Activated CD4-positive, alpha-beta T cell treated with anti-CD3 and anti-CD28 coated beads, Interleukin-2, amount 10 ng/mL, durations not matched to agents 24 days and 14 days (primary cell): ENCODE measurements at regions not wholly inside any gene's neighbourhood (a gene's known extent, or its start where the extent isn't known, plus 50 kb on each side); places are given as distances from the start of the nearest gene placed in this dataset.

Source experiments
- DNase-seq: peaks from one replicate; pipeline ENCODE4 v3.0.0; 2022
- H3K27ac Mint-ChIP-seq: one replicate; pipeline ENCODE4 v1.8.0; 2022; ENCODE audit warnings: mild to moderate bottlenecking, mixed read lengths
- H3K27me3 Mint-ChIP-seq: one replicate; pipeline ENCODE4 v1.8.0; 2022; ENCODE audit warnings: mixed read lengths
- H3K36me3 Mint-ChIP-seq: one replicate; pipeline ENCODE4 v1.8.0; 2022; ENCODE audit warnings: low read depth, mild to moderate bottlenecking, mixed read lengths
- H3K4me1 Mint-ChIP-seq: one replicate; pipeline ENCODE4 v1.8.0; 2021; ENCODE audit warnings: mixed read lengths
- H3K4me3 Mint-ChIP-seq: one replicate; pipeline ENCODE4 v1.8.0; 2022; ENCODE audit warnings: mild to moderate bottlenecking, moderate library complexity, mixed read lengths
- H3K9me3 Mint-ChIP-seq: one replicate; pipeline ENCODE4 v1.8.0; 2021; ENCODE audit warnings: mixed read lengths
- intact Hi-C: fragments of 100-400 bp; cut with micrococcal nuclease; formaldehyde crosslinking; loops from one replicate; pipeline ENCODE4 v1.15.1; 2023

DNA sequence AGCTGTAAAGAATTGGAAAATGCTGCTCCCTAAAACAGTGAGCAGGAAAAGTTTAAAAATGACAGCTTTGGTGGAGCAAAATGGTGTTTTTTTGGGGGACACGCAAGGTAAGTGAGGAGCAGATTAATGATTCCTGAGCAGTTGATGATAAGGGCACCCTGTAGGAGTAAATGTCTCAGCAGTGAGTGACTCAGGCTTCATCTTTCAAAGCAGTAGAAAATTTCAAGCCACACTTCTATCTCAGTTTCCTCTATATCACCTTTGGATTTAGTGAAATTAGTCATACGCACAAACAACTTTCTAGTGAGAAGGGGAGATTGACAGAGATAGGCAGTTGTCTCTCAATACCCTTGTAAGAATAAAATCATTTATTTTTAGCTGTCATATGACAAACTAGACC is 709.0 kb upstream of the FAM98A start:
- intact Hi-C loops = loop anchor here (5.0 kb wide), 1 partner anchor 529 kb away; no protein-coding TSS in a partner anchor
- no peaks in the 10 kb centered on the region for H3K27me3 Mint-ChIP-seq
- no peak overlapping the region for H3K27ac Mint-ChIP-seq
- H3K36me3 Mint-ChIP-seq = no peaks in the 10 kb centered on the region
- H3K4me3 Mint-ChIP-seq = no peak overlapping the region
- no peaks in the 10 kb centered on the region for H3K9me3 Mint-ChIP-seq
- no peak for DNase-seq
- H3K4me1 Mint-ChIP-seq = no peaks in the 10 kb centered on the region

DNA sequence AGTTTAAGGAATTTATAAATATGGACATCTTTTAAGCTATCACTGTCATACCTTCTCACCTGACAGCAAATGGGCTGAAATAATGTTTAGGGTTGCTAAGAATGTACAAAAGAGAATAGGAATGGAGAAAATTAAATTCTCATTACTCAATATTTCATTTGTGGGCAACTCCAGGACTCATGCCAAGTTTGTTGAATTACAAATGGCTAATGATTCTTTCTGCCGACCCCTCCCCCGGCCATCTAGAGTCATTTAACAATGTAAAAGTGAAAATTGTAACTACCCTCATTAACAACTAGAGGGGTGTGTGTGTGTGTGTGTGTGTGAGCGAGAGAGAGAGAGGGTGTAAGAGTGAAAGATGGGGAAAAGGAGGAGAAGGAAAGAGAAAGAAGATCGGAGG is 708.5 kb upstream of the FAM98A start:
- no peak overlapping the region for H3K27ac Mint-ChIP-seq
- H3K4me1 Mint-ChIP-seq = no peaks in the 10 kb centered on the region
- H3K36me3 Mint-ChIP-seq = no peaks in the 10 kb centered on the region
- DNase-seq = no peak
- intact Hi-C loops = loop anchor here (5.0 kb wide), 1 partner anchor 530 kb away; no protein-coding TSS in a partner anchor
- no peak overlapping the region for H3K4me3 Mint-ChIP-seq
- H3K27me3 Mint-ChIP-seq = no peaks in the 10 kb centered on the region
- no peaks in the 10 kb centered on the region for H3K9me3 Mint-ChIP-seq

DNA sequence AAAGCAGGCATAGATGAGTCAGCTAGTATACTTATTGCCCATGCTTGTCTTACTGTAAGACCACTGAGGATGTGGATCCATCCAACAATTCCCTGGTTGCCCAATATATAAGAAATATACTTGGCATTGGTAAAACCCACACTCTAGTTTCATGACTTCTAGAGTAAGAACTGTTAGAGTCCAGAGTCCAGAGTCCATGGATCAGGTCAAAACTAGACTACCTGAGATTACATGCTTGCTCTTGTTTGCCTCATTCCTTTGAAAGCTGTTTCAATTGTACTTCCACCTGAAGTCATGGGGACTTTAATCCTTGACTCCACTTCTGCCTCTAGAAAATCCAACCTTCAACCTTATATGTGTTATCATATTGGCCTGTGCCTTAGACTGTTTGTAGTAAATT is 707.6 kb upstream of the FAM98A start:
- Mint-ChIP-seq H3K4me3 (no peak overlapping the region), H3K27me3 (no peaks in the 10 kb centered on the region), H3K36me3 (no peaks in the 10 kb centered on the region), H3K4me1 (no peaks in the 10 kb centered on the region), H3K9me3 (no peaks in the 10 kb centered on the region), H3K27ac (no peak overlapping the region)
- DNase-seq = no peak
- intact Hi-C loops = loop anchor here (5.0 kb wide), 1 partner anchor 531 kb away; no protein-coding TSS in a partner anchor

DNA sequence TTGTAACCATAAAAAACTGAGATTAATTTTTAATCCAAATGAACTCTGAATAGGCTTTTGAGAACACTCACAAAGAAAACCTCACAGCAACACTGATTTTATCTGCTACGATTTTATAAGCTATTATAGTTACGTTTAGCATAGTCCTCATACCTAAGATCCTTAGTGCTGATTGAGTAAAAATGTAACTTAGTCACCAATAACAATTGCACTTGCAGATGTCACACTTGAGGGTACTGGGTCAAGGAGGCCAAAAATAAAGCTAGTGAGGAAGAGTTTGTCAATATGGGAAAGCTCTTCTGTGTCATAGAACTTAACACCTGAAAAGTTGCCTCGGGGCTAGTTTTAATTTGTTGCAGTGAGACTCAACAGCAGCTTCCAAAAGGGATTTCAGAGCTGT is 706.5 kb upstream of the FAM98A start:
- Mint-ChIP-seq H3K4me3 (no peak overlapping the region), H3K36me3 (no peaks in the 10 kb centered on the region)

DNA sequence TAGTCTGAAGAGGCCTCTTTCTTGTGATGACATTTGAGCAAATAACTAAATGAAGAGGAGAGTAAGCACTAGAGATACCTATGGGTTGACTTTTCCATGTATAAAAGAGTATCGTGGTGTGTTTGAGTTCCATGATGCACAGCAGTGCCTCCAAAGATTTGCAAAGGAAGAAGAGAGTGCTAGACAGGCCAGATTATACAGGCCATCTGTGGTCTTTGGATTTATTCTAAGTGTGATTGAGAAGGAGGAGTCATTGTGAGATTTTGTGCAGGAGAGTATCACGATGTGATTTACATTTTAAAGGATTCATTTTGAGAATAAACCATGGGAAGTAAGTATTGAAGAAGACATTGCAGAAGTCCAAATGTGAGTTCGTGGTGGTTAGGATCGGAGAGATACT is 695.9 kb upstream of the FAM98A start:
- no peaks in the 10 kb centered on the region for H3K27me3 Mint-ChIP-seq
- intact Hi-C loops = no loop called here
- DNase-seq = no peak
- no peak overlapping the region for H3K4me3 Mint-ChIP-seq
- no peaks in the 10 kb centered on the region for H3K36me3 Mint-ChIP-seq
- no peaks in the 10 kb centered on the region for H3K4me1 Mint-ChIP-seq
- H3K27ac Mint-ChIP-seq = no peak overlapping the region
- H3K9me3 Mint-ChIP-seq = peaks cover 4% of the 10 kb centered on the region

More for the DNA sequence above, 706.5 kb upstream of the FAM98A start:
- H3K4me1 Mint-ChIP-seq = no peaks in the 10 kb centered on the region
- no peaks in the 10 kb centered on the region for H3K27me3 Mint-ChIP-seq
- H3K9me3 Mint-ChIP-seq = no peaks in the 10 kb centered on the region
- intact Hi-C loops = loop anchor here (5.0 kb wide), 1 partner anchor 532 kb away; no protein-coding TSS in a partner anchor
- H3K27ac Mint-ChIP-seq = no peak overlapping the region
- DNase-seq = no peak

DNA sequence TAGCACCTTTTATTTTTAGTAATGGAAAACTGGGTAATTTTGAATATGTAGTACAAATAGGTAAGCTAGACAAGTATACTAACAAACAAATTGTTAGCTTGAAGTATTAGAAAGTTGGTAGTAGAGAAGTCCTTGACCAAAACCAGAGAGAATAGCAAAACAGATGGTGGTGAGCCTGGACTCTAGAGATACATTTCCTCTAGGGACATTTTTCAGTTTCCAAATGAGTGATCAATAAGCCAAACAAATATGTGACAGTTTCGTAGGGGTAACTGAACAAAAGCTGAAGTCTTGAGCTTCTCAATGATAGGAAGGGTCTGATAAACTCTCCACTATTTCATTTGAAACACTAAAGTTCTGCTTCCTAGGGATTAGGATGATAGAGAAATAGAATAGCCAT is 692.0 kb upstream of the FAM98A start:
- Mint-ChIP-seq H3K4me3 (no peak overlapping the region), H3K36me3 (no peaks in the 10 kb centered on the region), H3K27ac (no peak overlapping the region), H3K4me1 (no peaks in the 10 kb centered on the region), H3K27me3 (no peaks in the 10 kb centered on the region), H3K9me3 (no peaks in the 10 kb centered on the region)
- no peak for DNase-seq
- intact Hi-C loops = no loop called here

DNA sequence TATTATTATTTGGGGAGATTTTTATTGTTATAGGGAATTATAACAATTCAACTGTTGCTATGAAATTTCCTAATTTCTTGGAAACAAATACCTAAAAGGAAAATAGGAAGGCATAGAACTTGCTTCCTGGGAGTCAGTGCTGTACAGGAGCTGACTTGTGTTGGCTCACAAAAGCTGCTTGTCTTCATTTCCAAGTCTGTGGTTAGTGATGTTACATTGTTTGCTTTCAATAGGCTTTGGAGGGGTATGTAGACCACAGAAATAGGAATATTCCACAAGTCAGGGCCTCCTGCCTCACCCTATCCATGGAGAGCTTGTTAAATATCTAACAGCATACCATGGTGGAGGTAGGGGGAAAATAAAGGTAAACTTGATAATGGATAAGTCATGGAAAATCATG is 688.9 kb upstream of the FAM98A start:
- no peaks in the 10 kb centered on the region for H3K27me3 Mint-ChIP-seq
- DNase-seq = no peak
- H3K4me1 Mint-ChIP-seq = no peaks in the 10 kb centered on the region
- H3K4me3 Mint-ChIP-seq = no peak overlapping the region
- H3K27ac Mint-ChIP-seq = no peak overlapping the region
- H3K36me3 Mint-ChIP-seq = no peaks in the 10 kb centered on the region
- peaks cover 5% of the 10 kb centered on the region for H3K9me3 Mint-ChIP-seq
- intact Hi-C loops = no loop called here

DNA sequence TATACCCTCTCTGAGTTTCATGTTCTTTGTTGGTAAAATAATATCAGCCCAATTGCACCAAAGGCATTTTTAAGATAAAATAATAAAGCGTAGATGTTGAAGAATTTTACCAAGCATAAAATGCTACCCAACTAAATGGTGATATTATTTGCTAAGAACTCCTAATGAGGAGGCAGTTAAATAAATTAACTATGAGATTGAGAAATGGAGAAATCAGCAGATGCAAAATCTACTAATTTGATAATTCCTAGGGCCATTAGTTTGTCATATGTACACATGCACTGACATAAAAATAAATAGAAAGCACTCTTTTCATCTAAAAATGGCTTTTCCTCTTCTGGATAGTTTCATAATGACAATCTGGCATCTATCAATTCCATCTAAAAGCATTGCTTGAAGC is 681.5 kb upstream of the FAM98A start:
- H3K27ac Mint-ChIP-seq = no peak overlapping the region
- no peaks in the 10 kb centered on the region for H3K36me3 Mint-ChIP-seq
- no peak overlapping the region for H3K4me3 Mint-ChIP-seq
- no peaks in the 10 kb centered on the region for H3K27me3 Mint-ChIP-seq
- DNase-seq = no peak
- intact Hi-C loops = no loop called here
- peaks cover 5% of the 10 kb centered on the region for H3K9me3 Mint-ChIP-seq
- H3K4me1 Mint-ChIP-seq = no peaks in the 10 kb centered on the region

DNA sequence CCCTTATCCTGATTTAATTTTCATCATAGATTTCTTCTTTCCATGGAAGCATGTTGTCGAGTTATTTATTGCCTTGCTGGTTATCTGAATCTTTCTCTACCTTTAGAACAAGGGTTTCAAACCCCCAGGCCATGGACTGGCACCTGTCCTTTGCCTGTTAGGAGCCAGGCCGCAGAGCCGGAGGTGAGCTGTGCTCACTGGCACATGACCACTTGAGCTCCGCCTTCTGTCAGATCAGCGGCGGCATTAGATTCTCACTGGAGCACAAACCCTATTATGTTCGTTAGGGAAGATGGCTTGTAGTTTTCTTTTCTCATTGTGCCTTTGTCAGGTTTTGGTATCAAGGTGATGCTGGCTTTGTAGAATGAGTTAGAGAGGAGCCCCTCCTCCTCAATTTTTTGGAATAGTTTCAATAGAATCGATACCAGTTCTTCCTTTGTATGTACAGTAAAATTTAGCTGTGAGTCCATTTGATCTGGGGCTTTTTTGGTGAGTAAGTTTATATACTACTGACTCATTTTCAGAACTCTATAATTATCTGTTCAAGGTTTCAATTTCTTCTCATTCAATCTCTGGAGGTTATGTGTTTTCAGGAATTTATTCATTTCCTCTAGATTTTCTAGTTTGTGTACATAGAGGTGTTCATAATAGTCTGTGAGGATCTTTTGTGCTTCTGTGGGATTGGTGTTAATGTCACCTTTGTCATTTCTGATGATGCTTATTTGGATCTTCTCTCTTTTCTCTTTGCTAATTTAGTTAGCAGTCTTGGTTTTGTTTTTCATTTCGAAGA is 668.0 kb upstream of the FAM98A start:
- no peak overlapping the region for H3K4me3 Mint-ChIP-seq
- DNase-seq = no peak
- H3K36me3 Mint-ChIP-seq = no peaks in the 10 kb centered on the region
- no peaks in the 10 kb centered on the region for H3K27me3 Mint-ChIP-seq
- no peak overlapping the region for H3K27ac Mint-ChIP-seq
- intact Hi-C loops = no loop called here
- no peaks in the 10 kb centered on the region for H3K4me1 Mint-ChIP-seq
- peaks cover 16% of the 10 kb centered on the region for H3K9me3 Mint-ChIP-seq

DNA sequence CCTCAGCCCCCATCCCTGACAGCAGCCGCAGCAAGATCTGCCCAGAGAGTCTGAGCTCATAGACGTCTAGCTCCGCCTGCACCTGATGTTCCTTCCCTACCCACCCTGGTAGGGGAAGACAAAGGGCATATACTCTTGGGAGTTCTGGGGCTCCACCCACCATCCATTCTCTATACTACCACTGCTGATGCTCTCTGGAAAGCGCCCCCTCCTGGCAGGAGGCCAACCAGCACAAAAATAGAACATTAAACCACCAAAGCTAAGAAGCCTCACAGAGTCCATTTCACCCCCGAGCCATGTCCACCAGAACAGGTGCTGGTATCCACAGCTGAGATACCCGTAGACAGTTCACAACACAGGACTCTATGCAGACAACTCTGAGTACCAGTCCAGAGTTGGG is 662.6 kb upstream of the FAM98A start:
- Mint-ChIP-seq H3K27ac (no peak overlapping the region), H3K9me3 (peaks cover 30% of the 10 kb centered on the region), H3K36me3 (no peaks in the 10 kb centered on the region), H3K4me3 (no peak overlapping the region), H3K4me1 (no peaks in the 10 kb centered on the region), H3K27me3 (no peaks in the 10 kb centered on the region)
- no peak for DNase-seq
- intact Hi-C loops = no loop called here

DNA sequence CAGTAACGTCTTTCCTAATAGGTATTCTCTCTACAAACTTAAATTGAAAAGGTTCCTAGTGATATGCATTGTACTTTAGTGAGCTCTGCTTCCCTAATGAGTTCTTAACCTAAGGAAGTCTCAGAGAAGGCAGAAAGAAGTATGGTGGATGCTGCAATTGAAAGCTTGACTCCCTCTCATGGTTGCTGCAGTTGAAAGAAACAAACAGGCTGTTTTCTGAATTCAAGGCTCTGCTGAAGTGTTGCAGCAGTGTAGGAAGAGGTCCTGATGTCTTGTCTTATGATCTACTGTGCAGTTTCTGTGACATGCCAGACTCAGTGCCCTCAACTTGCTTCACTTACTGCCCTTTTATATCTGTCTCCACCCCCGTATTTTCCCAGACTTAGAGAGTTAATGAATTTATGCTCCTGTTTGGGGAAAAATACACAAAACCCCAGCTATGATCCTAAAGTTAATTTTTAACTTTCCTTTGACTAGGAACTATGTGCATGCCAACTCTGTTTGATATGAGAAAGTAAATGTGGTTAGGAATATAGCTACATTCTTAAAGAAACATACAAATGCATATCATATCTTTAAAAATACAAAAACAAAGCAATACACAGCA is 655.3 kb upstream of the FAM98A start:
- DNase-seq = no peak
- Mint-ChIP-seq H3K9me3 (peaks cover 8% of the 10 kb centered on the region), H3K36me3 (no peaks in the 10 kb centered on the region), H3K27me3 (no peaks in the 10 kb centered on the region), H3K4me3 (no peak overlapping the region), H3K4me1 (no peaks in the 10 kb centered on the region), H3K27ac (no peak overlapping the region)
- intact Hi-C loops = no loop called here

DNA sequence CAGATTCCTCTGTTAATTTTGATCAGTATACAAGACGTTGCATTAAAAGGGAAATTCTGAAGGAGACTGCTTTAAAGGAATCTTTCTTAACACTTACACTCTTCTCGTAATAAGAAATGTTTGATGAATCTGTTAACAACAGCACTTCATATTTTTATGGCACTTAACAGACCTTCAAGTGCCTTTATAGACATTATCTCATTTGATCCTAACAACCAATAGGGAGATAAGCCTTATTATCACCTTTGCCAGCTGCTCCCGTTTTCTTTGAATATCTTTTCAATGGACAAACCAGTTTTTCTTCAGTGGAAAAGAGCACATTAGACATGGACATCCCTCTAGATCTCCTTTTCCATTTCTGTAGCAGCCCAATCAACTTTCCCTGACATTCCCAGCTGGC is 653.0 kb upstream of the FAM98A start:
- Mint-ChIP-seq H3K4me3 (no peak overlapping the region), H3K27ac (no peak overlapping the region), H3K27me3 (no peaks in the 10 kb centered on the region), H3K36me3 (no peaks in the 10 kb centered on the region), H3K4me1 (no peaks in the 10 kb centered on the region), H3K9me3 (no peaks in the 10 kb centered on the region)
- intact Hi-C loops = no loop called here
- no peak for DNase-seq

DNA sequence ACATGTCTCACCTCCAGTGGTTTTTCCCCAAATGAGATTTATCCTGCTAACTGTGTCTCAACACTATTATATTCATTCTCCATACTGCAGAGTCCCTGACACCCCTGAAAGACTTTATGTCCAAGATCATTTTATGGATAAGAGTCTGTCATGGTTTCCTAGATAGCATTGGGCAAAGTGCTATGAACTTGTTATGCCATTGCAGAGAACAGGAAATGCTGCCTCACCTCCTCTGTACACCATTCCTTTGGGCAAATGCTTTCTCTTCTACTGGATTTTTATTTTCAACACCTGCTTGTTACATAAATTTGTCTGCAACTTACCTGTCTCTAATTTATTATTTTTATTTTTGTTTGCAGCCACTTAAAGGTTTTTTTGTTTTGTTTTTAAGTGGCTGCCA is 652.5 kb upstream of the FAM98A start:
- Mint-ChIP-seq H3K36me3 (no peaks in the 10 kb centered on the region), H3K4me1 (no peaks in the 10 kb centered on the region)

DNA sequence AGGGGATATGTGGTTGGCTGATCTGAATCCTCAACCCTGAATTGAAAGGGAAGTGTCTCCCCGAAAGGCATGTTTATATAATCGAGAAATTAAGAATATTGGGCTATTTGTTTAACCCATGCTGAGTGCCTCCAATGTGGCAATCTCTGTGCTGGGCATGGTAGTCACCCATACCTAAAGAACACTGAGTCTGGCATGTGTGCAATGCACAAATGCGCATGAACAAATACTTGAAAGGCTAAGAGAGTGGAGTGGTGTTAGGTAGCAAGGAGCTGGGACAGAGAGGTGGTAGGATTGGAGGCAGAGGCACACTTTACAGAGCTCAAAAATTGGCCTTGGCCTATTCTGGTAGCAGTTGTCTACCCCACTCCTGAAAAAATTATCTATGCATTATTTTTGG is 645.1 kb upstream of the FAM98A start:
- H3K4me1 Mint-ChIP-seq = no peaks in the 10 kb centered on the region
- H3K27ac Mint-ChIP-seq = no peak overlapping the region
- H3K36me3 Mint-ChIP-seq = no peaks in the 10 kb centered on the region
- intact Hi-C loops = no loop called here
- H3K4me3 Mint-ChIP-seq = no peak overlapping the region
- no peaks in the 10 kb centered on the region for H3K9me3 Mint-ChIP-seq
- H3K27me3 Mint-ChIP-seq = no peaks in the 10 kb centered on the region
- no peak for DNase-seq

More for the DNA sequence above, 652.5 kb upstream of the FAM98A start:
- no peaks in the 10 kb centered on the region for H3K9me3 Mint-ChIP-seq
- no peak overlapping the region for H3K4me3 Mint-ChIP-seq
- intact Hi-C loops = no loop called here
- H3K27me3 Mint-ChIP-seq = no peaks in the 10 kb centered on the region
- H3K27ac Mint-ChIP-seq = no peak overlapping the region
- DNase-seq = no peak

DNA sequence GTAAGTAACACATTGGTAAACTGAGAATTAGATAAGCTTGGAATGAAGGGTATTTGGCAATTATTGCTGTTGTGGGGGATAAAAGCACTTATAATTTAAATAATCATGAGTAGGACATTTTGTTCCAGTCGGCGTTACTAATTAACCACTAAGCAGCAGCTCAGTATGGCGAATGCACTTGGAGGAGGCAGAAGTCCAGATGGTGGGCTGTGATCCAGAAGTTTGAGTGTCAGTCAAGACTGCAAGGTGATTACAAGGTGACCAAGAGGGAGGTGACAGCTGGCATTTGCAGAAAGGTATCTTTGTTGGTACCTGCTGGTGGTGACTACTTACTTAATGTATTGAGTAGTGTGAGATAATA is 643.6 kb upstream of the FAM98A start:
- Mint-ChIP-seq H3K36me3 (no peaks in the 10 kb centered on the region), H3K27ac (no peak overlapping the region), H3K4me3 (no peak overlapping the region), H3K4me1 (no peaks in the 10 kb centered on the region), H3K27me3 (no peaks in the 10 kb centered on the region), H3K9me3 (no peaks in the 10 kb centered on the region)
- intact Hi-C loops = no loop called here
- DNase-seq = no peak
